ENCODE measurements at regions not wholly inside any gene's neighbourhood (a gene's known extent, or its start where the extent isn't known, plus 50 kb on each side); places are given as distances from the start of the nearest gene placed in this dataset.

DNA sequence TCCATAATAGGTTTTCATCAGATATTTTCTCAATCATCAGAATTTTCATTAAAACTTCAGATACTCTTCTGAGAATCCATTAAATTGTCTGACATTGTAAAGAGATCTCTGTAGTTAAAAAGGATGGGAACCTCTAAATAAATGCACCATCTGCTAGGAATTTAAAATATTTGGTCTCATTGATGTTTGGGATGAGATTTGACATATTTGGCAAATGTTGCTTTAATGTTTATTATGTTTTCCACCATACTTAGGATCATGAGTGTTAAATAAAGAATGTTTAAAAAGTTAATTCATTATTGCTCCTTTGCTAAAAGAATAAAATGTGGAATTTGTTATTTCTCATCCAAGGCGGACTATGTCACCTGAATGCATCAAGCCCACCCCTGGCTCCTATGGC, 85.5 kb upstream of the VANGL1 start:
- H3K4me2 ChIP-seq (ENCODE audit: low read depth, low read length), result no peak overlapping the region
- no CpG with 5 or more reads among the region's 1 CpG for WGBS, 2 experiments (ENCODE audit: extremely low coverage in 2 of 2, insufficient read length in 1 of 2)
- H3K9me3 ChIP-seq (ENCODE audit: control insufficient read depth, insufficient read depth, low read length), result no peaks in the 10 kb centered on the region
- H4K5ac ChIP-seq (ENCODE audit: low read depth, low read length), result no peak overlapping the region
- TF ChIP-seq MXI1 (IDR thresholded peaks at IDR 0.05; ENCODE audit: borderline replicate concordance, low read depth, low read length), result no peak
- TF ChIP-seq FOS (IDR thresholded peaks at IDR 0.05; ENCODE audit: low read depth, low read length), result no peak
- TF ChIP-seq BHLHE40 (IDR thresholded peaks at IDR 0.05; ENCODE audit: low read depth, low read length), result no peak
- TF ChIP-seq MAFK (IDR thresholded peaks at IDR 0.05; ENCODE audit: low read depth, low read length), result no peak
- no peak for TF ChIP-seq CEBPB (IDR thresholded peaks at IDR 0.05; ENCODE audit: low read depth, low read length)
- TF ChIP-seq MAZ (IDR thresholded peaks at IDR 0.05; ENCODE audit: borderline replicate concordance, low read depth, low read length), result no peak
- no peak for TF ChIP-seq CTCF (conservative IDR thresholded peaks at IDR 0.05; ENCODE audit: low read depth, low read length)
- TF ChIP-seq, protein P1, sequence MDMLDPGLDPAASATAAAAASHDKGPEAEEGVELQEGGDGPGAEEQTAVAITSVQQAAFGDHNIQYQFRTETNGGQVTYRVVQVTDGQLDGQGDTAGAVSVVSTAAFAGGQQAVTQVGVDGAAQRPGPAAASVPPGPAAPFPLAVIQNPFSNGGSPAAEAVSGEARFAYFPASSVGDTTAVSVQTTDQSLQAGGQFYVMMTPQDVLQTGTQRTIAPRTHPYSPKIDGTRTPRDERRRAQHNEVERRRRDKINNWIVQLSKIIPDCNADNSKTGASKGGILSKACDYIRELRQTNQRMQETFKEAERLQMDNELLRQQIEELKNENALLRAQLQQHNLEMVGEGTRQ (IDR thresholded peaks at IDR 0.05; ENCODE audit: low read depth, low read length), result no peak
- TF ChIP-seq NFE2L2 (IDR thresholded peaks at IDR 0.05; ENCODE audit: low read depth, low read length), result no peak
- no peak for TF ChIP-seq CHD1 (IDR thresholded peaks at IDR 0.05; ENCODE audit: low read depth, low read length)
- no peak for TF ChIP-seq RCOR1 (IDR thresholded peaks at IDR 0.05; ENCODE audit: insufficient replicate concordance, low read length)
- no peak for TF ChIP-seq SMC3 (IDR thresholded peaks at IDR 0.05; ENCODE audit: low read depth, low read length)
- TF ChIP-seq RAD21 (IDR thresholded peaks at IDR 0.05; ENCODE audit: low read length), result no peak
- no peak for TF ChIP-seq POLR2A (IDR thresholded peaks at IDR 0.05; ENCODE audit: low read depth, low read length)
- TF ChIP-seq RFX5 (IDR thresholded peaks at IDR 0.05; ENCODE audit: low read depth, low read length), result no peak
- TF ChIP-seq ELK1 (IDR thresholded peaks at IDR 0.05; ENCODE audit: borderline replicate concordance, low read depth, low read length), result no peak
- CTCF ChIA-PET, result no interaction called here
- H2AFZ ChIP-seq (replicated peaks; ENCODE audit: low read length, poor library complexity), result no peak overlapping the region
- no peak overlapping the region for H3K56ac ChIP-seq (ENCODE audit: extremely low read depth, insufficient read depth, low read length)
- H2BK20ac ChIP-seq (ENCODE audit: low read depth, low read length), result no peak overlapping the region
- H3K9me1 ChIP-seq (ENCODE audit: insufficient read depth, low read length), result peaks cover 3% of the 10 kb centered on the region; the same call in 1 of the 2 replicates
- dilution Hi-C loops (cut with HindIII; ENCODE audit: low sequenced_read_pairs, unreplicated experiment) (no loop called here), in situ Hi-C loops (cut with MboI; ENCODE audit: low sequenced_read_pairs) (no loop called here), intact Hi-C loops (cut with micrococcal nuclease) (no loop called here)
- DNase-seq (no peak), ATAC-seq (ENCODE audit: low read depth) (peak; percentile 35)
- no peak overlapping the region for H2BK5ac ChIP-seq (ENCODE audit: low read depth, low read length, poor library complexity, severe bottlenecking)
- H3K4ac ChIP-seq (ENCODE audit: low read depth, low read length), result no peak overlapping the region; the same call in 1 of the 2 replicates
- no peak overlapping the region for H2BK15ac ChIP-seq (ENCODE audit: low read depth, low read length)
- no peak overlapping the region for H3K23ac ChIP-seq (ENCODE audit: low read depth, low read length)
- H4K20me1 ChIP-seq (ENCODE audit: insufficient read depth, low read length), result no peaks in the 10 kb centered on the region
- no peak overlapping the region for H3K4me3 ChIP-seq (ENCODE audit: insufficient read depth, low read depth, low read length)
- no peak overlapping the region for H4K8ac ChIP-seq (ENCODE audit: low read depth in 2 of 2, low read length in 2 of 2)
- no peaks in the 10 kb centered on the region for H3K36me3 ChIP-seq (ENCODE audit: control insufficient read depth, insufficient read depth, low read length)
- no peaks in the 10 kb centered on the region for H3K79me1 ChIP-seq (ENCODE audit: low read depth in 1 of 2, low read length in 2 of 2)
- BruUV-seq (replicated peaks), result no TSS peak
- H3K18ac ChIP-seq (ENCODE audit: low read depth, low read length), result no peak overlapping the region
- H2AK5ac ChIP-seq (ENCODE audit: low read depth, low read length), result no peak overlapping the region
- no peak overlapping the region for H4K91ac ChIP-seq (ENCODE audit: insufficient read depth, low read depth, low read length)
- no peak overlapping the region for H3K14ac ChIP-seq (replicated peaks; ENCODE audit: low read depth, low read length)
- POLR2A ChIA-PET (ENCODE audit: unreplicated experiment), result no interaction called here
- H2AK9ac ChIP-seq (replicated peaks; ENCODE audit: low read depth, low read length, poor library complexity), result no peak overlapping the region
- H2BK120ac ChIP-seq (ENCODE audit: low read depth, low read length), result no peak overlapping the region
- no peak overlapping the region for H3K27ac ChIP-seq (ENCODE audit: insufficient read depth, low read length)
- peaks cover 2% of the 10 kb centered on the region; the same call in 1 of the 2 replicates for H3K27me3 ChIP-seq (ENCODE audit: control insufficient read depth, insufficient read depth, low read length)
- no peak overlapping the region for H3K9ac ChIP-seq (ENCODE audit: low read depth, low read length)
- H3K4me1 ChIP-seq (ENCODE audit: control insufficient read depth, insufficient read depth, low read length), result no peaks in the 10 kb centered on the region; the same call in 1 of the 2 replicates

Data from IMR-90 (cell line).